ENCODE measurements at regions not wholly inside any gene's neighbourhood (a gene's known extent, or its start where the extent isn't known, plus 50 kb on each side); places are given as distances from the start of the nearest gene placed in this dataset.

GRCh38 chr1:194355488-194356106 lies 1169.2 kb upstream of the B3GALT2 start:
- TF ChIP-seq CTCF (IDR thresholded peaks at IDR 0.05; ENCODE audit: insufficient read depth, low read length) = no peak
- H3K4me3 ChIP-seq (ENCODE audit: low read depth, low read length) = no peak overlapping the region
- DNase-seq (ENCODE audit: low read depth) = no peak

- no peak for DNase-seq (ENCODE audit: low read depth)
- H3K4me3 ChIP-seq (ENCODE audit: low read depth, low read length) = no peak overlapping the region
- no peak for TF ChIP-seq CTCF (IDR thresholded peaks at IDR 0.05; ENCODE audit: insufficient read depth, low read length)
Observed at GRCh38 chr1:194353121-194353520, 1166.7 kb upstream of the B3GALT2 start.

GRCh38 chr1:194347200-194347599 lies 1160.8 kb upstream of the B3GALT2 start:
- H3K4me3 ChIP-seq (ENCODE audit: low read depth, low read length) = no peak overlapping the region
- no peak for DNase-seq (ENCODE audit: low read depth)
- no peak for TF ChIP-seq CTCF (IDR thresholded peaks at IDR 0.05; ENCODE audit: insufficient read depth, low read length)

- no peak for TF ChIP-seq CTCF (IDR thresholded peaks at IDR 0.05; ENCODE audit: insufficient read depth, low read length)
- no peak overlapping the region for H3K4me3 ChIP-seq (ENCODE audit: low read depth, low read length)
- DNase-seq (ENCODE audit: low read depth) = no peak
Observed at GRCh38 chr1:194342484-194343262, 1156.3 kb upstream of the B3GALT2 start.

GRCh38 chr1:194341587-194341986 lies 1155.2 kb upstream of the B3GALT2 start:
- no peak for TF ChIP-seq CTCF (IDR thresholded peaks at IDR 0.05; ENCODE audit: insufficient read depth, low read length)
- no peak overlapping the region for H3K4me3 ChIP-seq (ENCODE audit: low read depth, low read length)
- DNase-seq (ENCODE audit: low read depth) = no peak

GRCh38 chr1:194339471-194339870 lies 1153.1 kb upstream of the B3GALT2 start:
- TF ChIP-seq CTCF (IDR thresholded peaks at IDR 0.05; ENCODE audit: insufficient read depth, low read length) = no peak
- no peak overlapping the region for H3K4me3 ChIP-seq (ENCODE audit: low read depth, low read length)
- DNase-seq (ENCODE audit: low read depth) = no peak
